ENCODE measurements at regions not wholly inside any gene's neighbourhood (a gene's known extent, or its start where the extent isn't known, plus 50 kb on each side); places are given as distances from the start of the nearest gene placed in this dataset.
"Not testable (repeated sequence)": the region's sequence is repeated elsewhere in the genome, so short reads cannot be mapped to it uniquely, and the experiment has no call there.

GRCh38 chr17:71782021-71782420 lies 338.8 kb upstream of the SOX9 start:
- DNase-seq (ENCODE audit: low spot score) = not testable (repeated sequence)

- no peak for DNase-seq (ENCODE audit: low spot score)
Observed at GRCh38 chr17:71790791-71791190, 330.0 kb upstream of the SOX9 start.

- no peak for DNase-seq (ENCODE audit: low spot score)
Observed at GRCh38 chr17:71791311-71791710, 329.5 kb upstream of the SOX9 start.

GRCh38 chr17:71792966-71793365 lies 327.9 kb upstream of the SOX9 start:
- no peak for DNase-seq (ENCODE audit: low spot score)

GRCh38 chr17:71793518-71793917 lies 327.3 kb upstream of the SOX9 start:
- no peak for DNase-seq (ENCODE audit: low spot score)

GRCh38 chr17:71798701-71799100 lies 322.1 kb upstream of the SOX9 start:
- no peak for DNase-seq (ENCODE audit: low spot score)

GRCh38 chr17:71799657-71800056 lies 321.2 kb upstream of the SOX9 start:
- no peak for DNase-seq (ENCODE audit: low spot score)

- peak; percentile 63 for DNase-seq (ENCODE audit: low spot score)
Observed at GRCh38 chr17:71801301-71801700, 319.5 kb upstream of the SOX9 start.

- no peak for DNase-seq (ENCODE audit: low spot score)
Observed at GRCh38 chr17:71802663-71803062, 318.2 kb upstream of the SOX9 start.

GRCh38 chr17:71803656-71804284 lies 317.1 kb upstream of the SOX9 start:
- DNase-seq (ENCODE audit: low spot score) = no peak

GRCh38 chr17:71809537-71809936 lies 311.3 kb upstream of the SOX9 start:
- DNase-seq (ENCODE audit: low spot score) = no peak

GRCh38 chr17:71813861-71814260 lies 307.0 kb upstream of the SOX9 start:
- not testable (repeated sequence) for DNase-seq (ENCODE audit: low spot score)

GRCh38 chr17:71821511-71821910 lies 299.3 kb upstream of the SOX9 start:
- no peak for DNase-seq (ENCODE audit: low spot score)

- DNase-seq (ENCODE audit: low spot score) = no peak
Observed at GRCh38 chr17:71824671-71825070, 296.1 kb upstream of the SOX9 start.

GRCh38 chr17:71825687-71826086 lies 295.1 kb upstream of the SOX9 start:
- no peak for DNase-seq (ENCODE audit: low spot score)

- DNase-seq (ENCODE audit: low spot score) = peak; percentile 63
Observed at GRCh38 chr17:71828182-71828596, 292.6 kb upstream of the SOX9 start.

- DNase-seq (ENCODE audit: low spot score) = no peak
Observed at GRCh38 chr17:71830866-71831265, 290.0 kb upstream of the SOX9 start.

- no peak for DNase-seq (ENCODE audit: low spot score)
Observed at GRCh38 chr17:71842986-71843385, 277.8 kb upstream of the SOX9 start.

- DNase-seq (ENCODE audit: low spot score) = no peak
Observed at GRCh38 chr17:71845337-71845736, 275.5 kb upstream of the SOX9 start.

GRCh38 chr17:71846561-71847110 lies 274.2 kb upstream of the SOX9 start:
- DNase-seq (ENCODE audit: low spot score) = no peak

GRCh38 chr17:71849783-71850768 lies 270.7 kb upstream of the SOX9 start:
- no peak for DNase-seq (ENCODE audit: low spot score)

GRCh38 chr17:71850812-71851211 lies 270.0 kb upstream of the SOX9 start:
- no peak for DNase-seq (ENCODE audit: low spot score)

GRCh38 chr17:71855010-71855409 lies 265.8 kb upstream of the SOX9 start:
- DNase-seq (ENCODE audit: low spot score) = no peak
